B cell (primary cell): ENCODE measurements at regions not wholly inside any gene's neighbourhood (a gene's known extent, or its start where the extent isn't known, plus 50 kb on each side); places are given as distances from the start of the nearest gene placed in this dataset.

Experiments used
- ATAC-seq: fragments of 200-7000 bp; cut with Tn5 transposase; one replicate; pipeline ENCODE4 v1.10.0; 2021; ENCODE audit warnings: low read depth, mild to moderate bottlenecking, moderate number of reproducible peaks, moderate library complexity
- CTCF ChIA-PET: fragments of 350-600 bp; sonication (Branson Sonifier 250); formaldehyde crosslinking; loops from one replicate; lab custom pipeline; 2021; ENCODE audit warnings: antibody characterized with exemption, inconsistent platforms; lab: Charles Lee
- POLR2A ChIA-PET: fragments of 350-600 bp; sonication (Branson Sonifier 250); formaldehyde crosslinking; loops from one replicate; lab custom pipeline; 2021; ENCODE audit warnings: antibody characterized with exemption; lab: Charles Lee
- DNase-seq: peaks from one replicate; pipeline ENCODE4 v3.0.0; 2013
- H2AFZ ChIP-seq: 2 replicates; pipeline ENCODE4 v1.6.1; 2012; ENCODE audit warnings: mild to moderate bottlenecking, low read depth, low read length; ENCODE audit not compliant: insufficient read depth, poor library complexity, severe bottlenecking
- H3K27ac ChIP-seq, 2 donors: 1 replicate in 1 of 2; 2 replicates in 1 of 2; pipeline ENCODE4 v1.5.1; 2012 to 2013; ENCODE audit warnings: low read length in 2 of 2, mild to moderate bottlenecking in 2 of 2, moderate library complexity in 1 of 2
- H3K27me3 ChIP-seq, 4 experiments: fragments of 200-600 bp in 1 of 4; sonication (generic) in 1 of 4; replicated peaks in 1 of 4; 1 replicate in 2 of 4; 2 replicates in 2 of 4; pipeline versions ENCODE4 v1.6.1 to v1.7.0; 2013 to 2016; ENCODE audit warnings: low read length in 3 of 4, mild to moderate bottlenecking in 2 of 4, mixed read lengths in 1 of 4, moderate library complexity in 1 of 4; ENCODE audit not compliant: insufficient read depth in 4 of 4, control insufficient read depth in 3 of 4; ENCODE audit errors: control extremely low read depth in 1 of 4
- H3K36me3 ChIP-seq, 2 experiments: replicated peaks in 1 of 2; 1 replicate in 1 of 2; 2 replicates in 1 of 2; pipeline versions ENCODE4 v1.6.1 to v1.7.1; 2013; ENCODE audit warnings: low read length in 1 of 2; ENCODE audit not compliant: insufficient read depth in 2 of 2, control insufficient read depth in 1 of 2; ENCODE audit errors: control extremely low read depth in 1 of 2, extremely low read depth in 1 of 2
- H3K4me1 ChIP-seq, 2 donors: fragments of 200-600 bp in 1 of 2; sonication (generic) in 1 of 2; 1 replicate in 1 of 2; 2 replicates in 1 of 2; pipeline versions ENCODE4 v1.5.1 to v1.6.1; 2013 to 2017; ENCODE audit warnings: low read length in 2 of 2; ENCODE audit not compliant: control insufficient read depth in 2 of 2, insufficient read depth in 2 of 2
- H3K4me2 ChIP-seq: replicated peaks from 2 replicates; pipeline ENCODE3; 2012; ENCODE audit warnings: mild to moderate bottlenecking, low read depth, low read length; ENCODE audit not compliant: poor library complexity, severe bottlenecking
- H3K4me3 ChIP-seq, 5 experiments: fragments of 200-600 bp in 1 of 5; sonication (generic) in 1 of 5; 1 replicate in 3 of 5; 2 replicates in 2 of 5; pipeline versions ENCODE4 v1.5.1 to v1.7.0; 2011 to 2016; ENCODE audit warnings: low read length in 4 of 5, mild to moderate bottlenecking in 4 of 5, low read depth in 2 of 5, control low read depth in 1 of 5, moderate library complexity in 1 of 5; ENCODE audit not compliant: insufficient read depth in 1 of 5; ENCODE audit errors: control extremely low read depth in 1 of 5, extremely low read depth in 1 of 5
- H3K79me2 ChIP-seq: fragments of 200-600 bp; sonication (generic); one replicate; pipeline ENCODE4 v1.6.0; 2016; ENCODE audit warnings: low read length; ENCODE audit not compliant: control insufficient read depth, insufficient read depth
- H3K9ac ChIP-seq: fragments of 200-600 bp; sonication (generic); 2 replicates; pipeline ENCODE4 v1.6.1; 2017; ENCODE audit warnings: mild to moderate bottlenecking, low read length, moderate library complexity
- H3K9me3 ChIP-seq, 3 donors: one replicate each; pipeline versions ENCODE4 v1.6.1 to v1.7.1; 2013; ENCODE audit warnings: low read length in 2 of 3; ENCODE audit not compliant: control insufficient read depth in 2 of 3, insufficient read depth in 1 of 3; ENCODE audit errors: control extremely low read depth in 1 of 3
- H4K20me1 ChIP-seq: 2 replicates; pipeline ENCODE4 v1.6.0; 2012; ENCODE audit warnings: mild to moderate bottlenecking, low read length; ENCODE audit not compliant: insufficient read depth, control insufficient read depth, poor library complexity, severe bottlenecking
- H3K27ac Mint-ChIP-seq: one replicate; pipeline ENCODE4 v1.8.0; 2021; ENCODE audit warnings: mixed read lengths
- H3K27me3 Mint-ChIP-seq: one replicate; pipeline ENCODE4 v1.8.0; 2021; ENCODE audit warnings: mixed read lengths
- H3K4me1 Mint-ChIP-seq: one replicate; pipeline ENCODE4 v1.8.0; 2021; ENCODE audit warnings: mixed read lengths
- H3K4me3 Mint-ChIP-seq: one replicate; pipeline ENCODE4 v1.8.0; 2021; ENCODE audit warnings: mixed read lengths
- H3K9me3 Mint-ChIP-seq: one replicate; pipeline ENCODE4 v1.8.0; 2022; ENCODE audit warnings: mixed read lengths; ENCODE audit not compliant: insufficient read depth
- CTCF ChIP-seq: fragments of 200-600 bp; IDR thresholded peaks from one replicate; pipeline ENCODE4 v1.8.0; 2022; ENCODE audit warnings: antibody characterized with exemption, mild to moderate bottlenecking
- EZH2 ChIP-seq: IDR thresholded peaks from 2 replicates; pipeline ENCODE4 v1.6.1; 2012; ENCODE audit warnings: borderline replicate concordance, low read depth, mild to moderate bottlenecking, moderate library complexity, low read length; ENCODE audit not compliant: insufficient read depth, poor library complexity, severe bottlenecking
- WGBS: methylation state at CpG from one replicate; pipeline ENCODE4 v1.1.5; 2013; ENCODE audit warnings: missing lambda C conversion rate; ENCODE audit not compliant: insufficient coverage; 5-methylcytosine and 5-hydroxymethylcytosine counted together
- intact Hi-C: fragments of 100-400 bp; cut with micrococcal nuclease; formaldehyde crosslinking; loops from one replicate; pipeline ENCODE4 v1.10.0; 2022

GRCh38 chr2:129672521-129672920 lies 306.9 kb upstream of the RAB6C start:
- no peaks in the 10 kb centered on the region for H3K4me1 ChIP-seq
- no peaks in the 10 kb centered on the region for H3K79me2 ChIP-seq
- Mint-ChIP-seq H3K27me3 (peaks cover 2% of the 10 kb centered on the region), H3K4me1 (peaks cover 10% of the 10 kb centered on the region), H3K27ac (no peak overlapping the region), H3K9me3 (no peaks in the 10 kb centered on the region), H3K4me3 (no peak overlapping the region)
- H3K4me2 ChIP-seq, result no peak overlapping the region
- H3K9me3 ChIP-seq, result peaks cover 0 to 3% (median 0%) of the 10 kb centered on the region in 3 donors
- no peak overlapping the region for H3K4me3 ChIP-seq
- CTCF ChIA-PET, result no interaction called here
- no peak overlapping the region for H2AFZ ChIP-seq
- H4K20me1 ChIP-seq, result no peaks in the 10 kb centered on the region
- H3K9ac ChIP-seq, result no peak overlapping the region
- WGBS, result 100% methylated on average over 2 of the region's 5 CpGs
- DNase-seq (no peak), ATAC-seq (no peak)
- H3K36me3 ChIP-seq, result no peaks in the 10 kb centered on the region
- TF ChIP-seq CTCF (no peak), EZH2 (no peak)
- peaks cover 0 to 3% (median 0%) of the 10 kb centered on the region in 4 experiments for H3K27me3 ChIP-seq
- POLR2A ChIA-PET, result no interaction called here
- intact Hi-C loops, result no loop called here
- H3K27ac ChIP-seq, result no peak overlapping the region

GRCh38 chr2:129673234-129673633 lies 306.2 kb upstream of the RAB6C start:
- H3K9ac ChIP-seq, result no peak overlapping the region
- H3K79me2 ChIP-seq, result no peaks in the 10 kb centered on the region
- no peak overlapping the region for H3K4me2 ChIP-seq
- H3K36me3 ChIP-seq, result no peaks in the 10 kb centered on the region
- H3K27ac Mint-ChIP-seq, result no peak overlapping the region
- no peak overlapping the region for H3K27ac ChIP-seq
- ChIA-PET CTCF (no interaction called here), POLR2A (no interaction called here)
- H4K20me1 ChIP-seq, result no peaks in the 10 kb centered on the region
- peaks cover 0 to 4% (median 0%) of the 10 kb centered on the region in 4 experiments for H3K27me3 ChIP-seq
- ATAC-seq, result no peak
- intact Hi-C loops, result no loop called here
- H3K9me3 Mint-ChIP-seq, result no peaks in the 10 kb centered on the region
- H3K4me3 Mint-ChIP-seq, result no peak overlapping the region
- no peak overlapping the region for H3K4me3 ChIP-seq
- TF ChIP-seq EZH2, result no peak
- TF ChIP-seq CTCF, result no peak
- H3K27me3 Mint-ChIP-seq, result peaks cover 2% of the 10 kb centered on the region
- peaks cover 0 to 3% (median 0%) of the 10 kb centered on the region in 3 donors for H3K9me3 ChIP-seq
- DNase-seq, result no peak
- no peaks in the 10 kb centered on the region for H3K4me1 ChIP-seq
- 80% methylated on average over 1 of the region's 5 CpGs for WGBS
- no peak overlapping the region for H2AFZ ChIP-seq
- peaks cover 10% of the 10 kb centered on the region for H3K4me1 Mint-ChIP-seq
